OCI-LY7 (cell line): ENCODE measurements at regions not wholly inside any gene's neighbourhood (a gene's known extent, or its start where the extent isn't known, plus 50 kb on each side); places are given as distances from the start of the nearest gene placed in this dataset.

Source experiments
- EZH2phosphoT487 ChIP-seq: fragments of 200-600 bp; sonication (generic); IDR thresholded peaks from 2 replicates; pipeline ENCODE4 v1.6.1; 2018; ENCODE audit warnings: low read depth, borderline replicate concordance, mild to moderate bottlenecking, mixed run types, antibody characterized with exemption, low read length, moderate library complexity, mixed read lengths
- TF ChIP-seq, protein P1 (sequence below): fragments of 200-600 bp; sonication (generic); conservative IDR thresholded peaks from 2 replicates; pipeline ENCODE4 v1.5.1; 2014; ENCODE audit warnings: mild to moderate bottlenecking, antibody characterized with exemption, low read length, moderate library complexity, mixed read lengths

DNA sequence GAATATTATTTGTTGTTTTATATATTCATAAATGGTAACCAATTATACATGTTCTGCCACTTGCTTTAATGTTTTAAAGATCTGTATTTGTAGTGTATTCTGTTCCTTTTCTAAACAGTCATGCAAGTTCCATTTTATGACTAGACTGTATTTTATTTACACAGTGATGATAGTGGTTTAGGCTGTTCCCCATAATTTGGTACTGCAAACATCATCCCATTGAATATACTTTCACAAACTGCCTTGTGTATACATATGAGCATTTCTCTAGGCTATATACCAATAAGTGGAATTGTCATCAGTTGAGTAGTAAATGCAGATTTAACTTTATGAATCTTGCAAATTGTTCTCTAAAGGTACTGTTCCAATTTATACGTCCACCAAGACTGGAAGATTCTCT is 738.0 kb downstream of the EPHA7 start:
- TF ChIP-seq, protein P1, sequence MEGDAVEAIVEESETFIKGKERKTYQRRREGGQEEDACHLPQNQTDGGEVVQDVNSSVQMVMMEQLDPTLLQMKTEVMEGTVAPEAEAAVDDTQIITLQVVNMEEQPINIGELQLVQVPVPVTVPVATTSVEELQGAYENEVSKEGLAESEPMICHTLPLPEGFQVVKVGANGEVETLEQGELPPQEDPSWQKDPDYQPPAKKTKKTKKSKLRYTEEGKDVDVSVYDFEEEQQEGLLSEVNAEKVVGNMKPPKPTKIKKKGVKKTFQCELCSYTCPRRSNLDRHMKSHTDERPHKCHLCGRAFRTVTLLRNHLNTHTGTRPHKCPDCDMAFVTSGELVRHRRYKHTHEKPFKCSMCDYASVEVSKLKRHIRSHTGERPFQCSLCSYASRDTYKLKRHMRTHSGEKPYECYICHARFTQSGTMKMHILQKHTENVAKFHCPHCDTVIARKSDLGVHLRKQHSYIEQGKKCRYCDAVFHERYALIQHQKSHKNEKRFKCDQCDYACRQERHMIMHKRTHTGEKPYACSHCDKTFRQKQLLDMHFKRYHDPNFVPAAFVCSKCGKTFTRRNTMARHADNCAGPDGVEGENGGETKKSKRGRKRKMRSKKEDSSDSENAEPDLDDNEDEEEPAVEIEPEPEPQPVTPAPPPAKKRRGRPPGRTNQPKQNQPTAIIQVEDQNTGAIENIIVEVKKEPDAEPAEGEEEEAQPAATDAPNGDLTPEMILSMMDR = no peak
- no peak for TF ChIP-seq EZH2phosphoT487
